T-cell (primary cell): ENCODE measurements at regions not wholly inside any gene's neighbourhood (a gene's known extent, or its start where the extent isn't known, plus 50 kb on each side); places are given as distances from the start of the nearest gene placed in this dataset.
A peak's percentile ranks its signal among the peaks of the same experiment; 100 is the strongest.

Experiments used
- ATAC-seq, 4 experiments: fragments of 200-7000 bp in 3 of 4; fragments of 150-1000 bp in 1 of 4; cut with Tn5 transposase; replicated peaks in 1 of 4; 1 replicate in 3 of 4; 2 replicates in 1 of 4; pipeline ENCODE4 v1.10.0; 2021; ENCODE audit warnings: moderate library complexity in 3 of 4, mild to moderate bottlenecking in 2 of 4, moderate number of reproducible peaks in 1 of 4
- CTCF ChIA-PET, 2 donors: fragments of 300-600 bp; sonication (Branson Sonifier 250); formaldehyde crosslinking; loops; one replicate each; lab custom pipeline; 2022; ENCODE audit warnings: antibody characterized with exemption in 2 of 2; lab: Charles Lee
- POLR2A ChIA-PET, 2 donors: fragments of 300-600 bp; sonication (Branson Sonifier 250); formaldehyde crosslinking; loops; one replicate each; lab custom pipeline; 2022; ENCODE audit warnings: antibody characterized with exemption in 2 of 2; lab: Charles Lee
- DNase-seq, 35 experiments: peaks; one replicate each; pipeline versions ENCODE4 v3.0.0 to v3.0.0-alpha.2; 2013 to 2023
- H3K27ac ChIP-seq: one replicate; pipeline ENCODE4 v1.5.1; 2013; ENCODE audit warnings: low read length
- H3K27me3 ChIP-seq, 2 experiments: replicated peaks in 1 of 2; 1 replicate in 1 of 2; 2 replicates in 1 of 2; pipeline versions ENCODE4 v1.6.1 to v1.7.0; 2013; ENCODE audit warnings: low read length in 1 of 2, mixed read lengths in 1 of 2; ENCODE audit not compliant: control insufficient read depth in 2 of 2, insufficient read depth in 2 of 2; ENCODE audit errors: extremely low read depth in 1 of 2
- H3K36me3 ChIP-seq, 2 donors: 1 replicate in 1 of 2; 2 replicates in 1 of 2; pipeline versions ENCODE4 v1.6.1 to v1.7.0; 2013; ENCODE audit warnings: low read length in 1 of 2; ENCODE audit not compliant: control insufficient read depth in 2 of 2, insufficient read depth in 1 of 2; ENCODE audit errors: extremely low read depth in 1 of 2
- H3K4me1 ChIP-seq, 2 experiments: 1 replicate in 1 of 2; 2 replicates in 1 of 2; pipeline versions ENCODE4 v1.6.1 to v1.7.0; 2013; ENCODE audit warnings: low read length in 2 of 2, mixed read lengths in 1 of 2; ENCODE audit not compliant: insufficient read depth in 2 of 2, control insufficient read depth in 1 of 2; ENCODE audit errors: extremely low read depth in 1 of 2
- H3K4me3 ChIP-seq, 2 donors: 1 replicate in 1 of 2; 2 replicates in 1 of 2; pipeline versions ENCODE4 v1.5.1 to v1.7.0; 2013; ENCODE audit warnings: mild to moderate bottlenecking in 2 of 2, low read length in 1 of 2, moderate library complexity in 1 of 2; ENCODE audit not compliant: control insufficient read depth in 1 of 2; ENCODE audit errors: extremely low read depth in 1 of 2
- H3K9me3 ChIP-seq: 2 replicates; pipeline ENCODE4 v1.7.0; 2013
- H3K27ac Mint-ChIP-seq, 2 donors: one replicate each; pipeline ENCODE4 v1.8.0; 2020 to 2021; ENCODE audit warnings: mild to moderate bottlenecking in 2 of 2, mixed read lengths in 2 of 2
- H3K27me3 Mint-ChIP-seq, 2 donors: one replicate each; pipeline ENCODE4 v1.8.0; 2021 to 2022; ENCODE audit warnings: mixed read lengths in 2 of 2
- H3K36me3 Mint-ChIP-seq: one replicate; pipeline ENCODE4 v1.8.0; 2021; ENCODE audit warnings: mixed read lengths
- H3K4me1 Mint-ChIP-seq, 3 donors: one replicate each; pipeline ENCODE4 v1.8.0; 2020 to 2022; ENCODE audit warnings: mixed read lengths in 3 of 3, mild to moderate bottlenecking in 1 of 3
- H3K4me3 Mint-ChIP-seq, 3 donors: one replicate each; pipeline ENCODE4 v1.8.0; 2020 to 2022; ENCODE audit warnings: mild to moderate bottlenecking in 3 of 3, mixed read lengths in 3 of 3, moderate library complexity in 3 of 3
- H3K9me3 Mint-ChIP-seq, 3 donors: one replicate each; pipeline ENCODE4 v1.8.0; 2020 to 2022; ENCODE audit warnings: mixed read lengths in 3 of 3
- WGBS: methylation state at CpG from one replicate; pipeline ENCODE4 v1.1.5; 2013; ENCODE audit warnings: missing lambda C conversion rate; ENCODE audit not compliant: insufficient coverage; 5-methylcytosine and 5-hydroxymethylcytosine counted together

- H3K36me3 Mint-ChIP-seq: no peaks in the 10 kb centered on the region
- H3K27me3 Mint-ChIP-seq: no peaks in the 10 kb centered on the region
- POLR2A ChIA-PET: no interaction called here
- H3K27ac ChIP-seq: no peak overlapping the region
- H3K9me3 Mint-ChIP-seq: no peaks in the 10 kb centered on the region
- H3K27ac Mint-ChIP-seq: no peak overlapping the region
- peaks cover 0 to 2% of the 10 kb centered on the region in 2 experiments for H3K4me1 ChIP-seq
- CTCF ChIA-PET: interaction anchor here in 1 of 2 donors (1.0 kb wide), 1 partner anchor 162 kb away, joined by 3 read pairs; no protein-coding TSS in a partner anchor
- H3K27me3 ChIP-seq: no peaks in the 10 kb centered on the region
- H3K4me3 ChIP-seq: no peak overlapping the region
- DNase-seq (no peak), ATAC-seq (no peak)
- no peaks in the 10 kb centered on the region for H3K9me3 ChIP-seq
- H3K4me3 Mint-ChIP-seq: no peak overlapping the region
- H3K4me1 Mint-ChIP-seq: peaks cover 7 to 19% (median 15%) of the 10 kb centered on the region in 3 donors
- no peaks in the 10 kb centered on the region for H3K36me3 ChIP-seq
Measured at GRCh38 chr2:36140391-36140790, 215.2 kb upstream of the CRIM1 start.

- no peaks in the 10 kb centered on the region for H3K27me3 ChIP-seq
- ChIA-PET CTCF (no interaction called here), POLR2A (no interaction called here)
- no peaks in the 10 kb centered on the region for H3K36me3 Mint-ChIP-seq
- H3K4me1 ChIP-seq: peaks cover 0 to 2% of the 10 kb centered on the region in 2 experiments
- H3K9me3 Mint-ChIP-seq: no peaks in the 10 kb centered on the region
- no peak overlapping the region for H3K4me3 Mint-ChIP-seq
- peaks cover 7 to 19% (median 15%) of the 10 kb centered on the region in 3 donors for H3K4me1 Mint-ChIP-seq
- no CpG with 5 or more reads among the region's 3 CpGs for WGBS
- ATAC-seq (peak in 1 of 4 experiments; percentile 56), DNase-seq (peak in 1 of 35 experiments; percentile 3)
- H3K4me3 ChIP-seq: no peak overlapping the region
- no peak overlapping the region for H3K27ac Mint-ChIP-seq
- no peak overlapping the region for H3K27ac ChIP-seq
- no peaks in the 10 kb centered on the region for H3K27me3 Mint-ChIP-seq
- no peaks in the 10 kb centered on the region for H3K9me3 ChIP-seq
- no peaks in the 10 kb centered on the region for H3K36me3 ChIP-seq
Measured at GRCh38 chr2:36137612-36138011, 218.0 kb upstream of the CRIM1 start.

DNA sequence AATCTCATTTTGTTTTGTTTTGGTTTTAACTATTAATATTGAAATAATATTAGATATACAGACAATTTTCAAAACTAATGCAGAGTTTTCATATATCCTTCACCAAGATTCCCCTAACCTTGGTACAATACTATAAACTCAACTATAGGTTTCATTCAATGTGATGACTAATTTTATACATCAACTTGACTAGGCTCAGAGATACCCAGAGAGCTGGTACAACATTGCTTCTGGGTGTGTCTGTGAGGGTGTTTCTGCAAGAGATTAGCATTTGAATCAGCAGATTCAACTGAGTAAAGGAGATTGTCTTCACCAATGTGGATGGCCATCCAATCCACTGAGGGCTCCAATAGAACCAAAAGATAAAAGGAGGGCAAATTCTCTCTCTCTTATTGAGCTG, 221.3 kb upstream of the CRIM1 start:
- Histone ChIP-seq H3K27ac (no peak overlapping the region), H3K27me3 (no peaks in the 10 kb centered on the region), H3K4me3 (no peak overlapping the region), H3K4me1 (peaks cover 0 to 2% of the 10 kb centered on the region in 2 experiments), H3K36me3 (no peaks in the 10 kb centered on the region), H3K9me3 (no peaks in the 10 kb centered on the region)
- Mint-ChIP-seq H3K4me3 (no peak overlapping the region), H3K4me1 (peaks cover 7 to 19% (median 15%) of the 10 kb centered on the region in 3 donors), H3K9me3 (no peaks in the 10 kb centered on the region), H3K27me3 (no peaks in the 10 kb centered on the region), H3K36me3 (no peaks in the 10 kb centered on the region), H3K27ac (no peak overlapping the region)
- DNase-seq (no peak), ATAC-seq (no peak)
- ChIA-PET CTCF (no interaction called here), POLR2A (no interaction called here)

DNA sequence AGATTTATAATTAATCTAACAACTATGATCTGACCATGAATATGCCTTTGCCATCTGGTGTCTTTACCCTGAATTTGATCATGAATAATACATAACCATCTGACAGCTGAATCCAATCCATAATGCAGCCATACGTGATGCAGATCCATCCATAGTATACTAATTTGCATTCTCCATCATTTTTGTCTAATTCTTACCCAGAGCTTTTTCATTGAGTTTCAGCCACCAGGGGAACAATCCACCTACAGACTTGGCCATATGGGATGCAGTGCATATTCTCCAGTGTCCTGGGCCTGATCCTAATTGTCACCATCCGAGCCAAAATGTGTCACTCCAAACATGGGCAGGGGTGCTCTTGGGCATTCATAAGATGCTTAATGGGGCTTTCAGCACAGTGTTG, 227.2 kb upstream of the CRIM1 start:
- DNase-seq (no peak), ATAC-seq (no peak)
- H3K4me1 Mint-ChIP-seq: no peaks in the 10 kb centered on the region
- H3K4me1 ChIP-seq: no peaks in the 10 kb centered on the region
- peaks cover under 1 to 4% of the 10 kb centered on the region in 2 donors for H3K27me3 Mint-ChIP-seq
- H3K4me3 Mint-ChIP-seq: no peak overlapping the region
- no peaks in the 10 kb centered on the region for H3K27me3 ChIP-seq
- H3K36me3 Mint-ChIP-seq: no peaks in the 10 kb centered on the region
- no peak overlapping the region for H3K4me3 ChIP-seq
- H3K27ac Mint-ChIP-seq: no peak overlapping the region
- no peaks in the 10 kb centered on the region for H3K9me3 ChIP-seq
- no peaks in the 10 kb centered on the region for H3K36me3 ChIP-seq
- H3K9me3 Mint-ChIP-seq: no peaks in the 10 kb centered on the region
- 100% methylated on average over 2 of the region's 2 CpGs for WGBS
- no peak overlapping the region for H3K27ac ChIP-seq
- ChIA-PET POLR2A (no interaction called here), CTCF (no interaction called here)

- no peaks in the 10 kb centered on the region for H3K4me1 ChIP-seq
- no peak overlapping the region for H3K27ac ChIP-seq
- H3K27ac Mint-ChIP-seq: no peak overlapping the region
- H3K36me3 Mint-ChIP-seq: no peaks in the 10 kb centered on the region
- H3K4me3 Mint-ChIP-seq: no peak overlapping the region
- no peaks in the 10 kb centered on the region for H3K4me1 Mint-ChIP-seq
- 96% methylated on average over 6 of the region's 7 CpGs for WGBS
- DNase-seq (no peak), ATAC-seq (no peak)
- H3K4me3 ChIP-seq: no peak overlapping the region
- peaks cover 2 to 5% (median 4%) of the 10 kb centered on the region in 3 donors for H3K9me3 Mint-ChIP-seq
- ChIA-PET CTCF (no interaction called here), POLR2A (no interaction called here)
- peaks cover 0 to 10% of the 10 kb centered on the region in 2 experiments for H3K27me3 ChIP-seq
- peaks cover 9 to 14% of the 10 kb centered on the region in 2 donors for H3K27me3 Mint-ChIP-seq
- H3K9me3 ChIP-seq: no peaks in the 10 kb centered on the region
- H3K36me3 ChIP-seq: no peaks in the 10 kb centered on the region
Measured at GRCh38 chr2:36125702-36126101, 229.9 kb upstream of the CRIM1 start.

- Mint-ChIP-seq H3K27ac (no peak overlapping the region), H3K36me3 (no peaks in the 10 kb centered on the region), H3K4me1 (no peaks in the 10 kb centered on the region), H3K9me3 (peaks cover 2 to 5% (median 4%) of the 10 kb centered on the region in 3 donors), H3K4me3 (no peak overlapping the region), H3K27me3 (peaks cover 10 to 14% of the 10 kb centered on the region in 2 donors)
- Histone ChIP-seq H3K9me3 (no peaks in the 10 kb centered on the region), H3K27me3 (peaks cover 0 to 10% of the 10 kb centered on the region in 2 experiments), H3K27ac (no peak overlapping the region), H3K4me1 (no peaks in the 10 kb centered on the region), H3K4me3 (no peak overlapping the region), H3K36me3 (no peaks in the 10 kb centered on the region)
- no CpG with 5 or more reads among the region's 2 CpGs for WGBS
- CTCF ChIA-PET: no interaction called here
- DNase-seq (no peak), ATAC-seq (no peak)
- POLR2A ChIA-PET: no interaction called here
Measured at GRCh38 chr2:36123995-36124394, 231.6 kb upstream of the CRIM1 start.

GRCh38 chr2:36097022-36097421, 258.6 kb upstream of the CRIM1 start:
- no peak overlapping the region for H3K27ac Mint-ChIP-seq
- peaks cover 2 to 13% (median 4%) of the 10 kb centered on the region in 3 donors for H3K9me3 Mint-ChIP-seq
- no peaks in the 10 kb centered on the region for H3K36me3 Mint-ChIP-seq
- CTCF ChIA-PET: no interaction called here
- H3K27me3 ChIP-seq: no peaks in the 10 kb centered on the region
- no peak overlapping the region for H3K4me3 ChIP-seq
- ATAC-seq: no peak
- no peaks in the 10 kb centered on the region for H3K9me3 ChIP-seq
- no peak overlapping the region for H3K4me3 Mint-ChIP-seq
- POLR2A ChIA-PET: no interaction called here
- WGBS: no CpG with 5 or more reads among the region's 3 CpGs
- peaks cover 1 to 6% of the 10 kb centered on the region in 2 donors for H3K27me3 Mint-ChIP-seq
- no peaks in the 10 kb centered on the region for H3K4me1 Mint-ChIP-seq
- H3K4me1 ChIP-seq: no peaks in the 10 kb centered on the region
- H3K27ac ChIP-seq: no peak overlapping the region
- DNase-seq: no peak
- H3K36me3 ChIP-seq: no peaks in the 10 kb centered on the region
